22Rv1 (cell line): ENCODE measurements at regions not wholly inside any gene's neighbourhood (a gene's known extent, or its start where the extent isn't known, plus 50 kb on each side); places are given as distances from the start of the nearest gene placed in this dataset.

Experiments
- ZFX ChIP-seq: fragments of 450-650 bp; IDR thresholded peaks from 2 replicates; pipeline ENCODE4 v1.6.1; 2017; ENCODE audit warnings: antibody characterized with exemption, borderline replicate concordance
- TF ChIP-seq, protein P1 (sequence below): fragments of 450-650 bp; IDR thresholded peaks from 2 replicates; pipeline ENCODE4 v1.5.1; 2017; ENCODE audit warnings: mild to moderate bottlenecking

DNA sequence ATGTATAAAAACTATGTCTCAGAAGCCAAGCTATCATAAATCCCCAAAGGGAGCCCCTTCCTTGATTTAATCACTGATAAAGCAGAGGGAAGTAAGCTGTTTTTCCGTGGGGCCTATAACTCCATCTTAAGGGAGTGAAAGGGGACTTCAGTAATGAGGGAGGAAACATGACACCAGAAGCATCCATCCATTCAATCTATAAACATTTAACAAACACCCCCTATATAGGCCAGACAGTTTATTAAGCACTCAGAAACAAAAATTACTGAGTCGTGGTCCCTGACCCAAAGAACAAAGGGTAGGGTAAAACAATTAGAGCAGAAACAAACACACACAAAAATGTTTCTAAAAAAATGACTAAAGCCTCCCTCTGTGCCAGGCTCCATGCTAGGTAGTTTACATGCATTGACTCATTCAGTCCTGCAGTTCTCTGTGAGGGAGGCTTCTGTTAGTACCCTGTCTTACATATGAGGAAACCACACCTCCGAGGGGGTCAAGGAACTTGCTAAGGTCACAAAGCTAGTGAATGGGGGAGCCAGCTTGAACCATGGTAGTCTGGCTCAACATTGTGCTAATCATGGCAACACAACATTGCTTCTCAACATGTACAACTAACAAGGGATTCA, 472.1 kb downstream of the CDH2 start:
- TF ChIP-seq, protein P1, sequence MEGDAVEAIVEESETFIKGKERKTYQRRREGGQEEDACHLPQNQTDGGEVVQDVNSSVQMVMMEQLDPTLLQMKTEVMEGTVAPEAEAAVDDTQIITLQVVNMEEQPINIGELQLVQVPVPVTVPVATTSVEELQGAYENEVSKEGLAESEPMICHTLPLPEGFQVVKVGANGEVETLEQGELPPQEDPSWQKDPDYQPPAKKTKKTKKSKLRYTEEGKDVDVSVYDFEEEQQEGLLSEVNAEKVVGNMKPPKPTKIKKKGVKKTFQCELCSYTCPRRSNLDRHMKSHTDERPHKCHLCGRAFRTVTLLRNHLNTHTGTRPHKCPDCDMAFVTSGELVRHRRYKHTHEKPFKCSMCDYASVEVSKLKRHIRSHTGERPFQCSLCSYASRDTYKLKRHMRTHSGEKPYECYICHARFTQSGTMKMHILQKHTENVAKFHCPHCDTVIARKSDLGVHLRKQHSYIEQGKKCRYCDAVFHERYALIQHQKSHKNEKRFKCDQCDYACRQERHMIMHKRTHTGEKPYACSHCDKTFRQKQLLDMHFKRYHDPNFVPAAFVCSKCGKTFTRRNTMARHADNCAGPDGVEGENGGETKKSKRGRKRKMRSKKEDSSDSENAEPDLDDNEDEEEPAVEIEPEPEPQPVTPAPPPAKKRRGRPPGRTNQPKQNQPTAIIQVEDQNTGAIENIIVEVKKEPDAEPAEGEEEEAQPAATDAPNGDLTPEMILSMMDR = no peak
- no peak for TF ChIP-seq ZFX
